GM03348 (cell line): ENCODE measurements at regions not wholly inside any gene's neighbourhood (a gene's known extent, or its start where the extent isn't known, plus 50 kb on each side); places are given as distances from the start of the nearest gene placed in this dataset.
"Not testable (repeated sequence)": the region's sequence is repeated elsewhere in the genome, so short reads cannot be mapped to it uniquely, and the experiment has no call there.

Experiments
- DNase-seq: peaks from one replicate; pipeline ENCODE4 v3.0.0; 2012; ENCODE audit warnings: low spot score

DNA sequence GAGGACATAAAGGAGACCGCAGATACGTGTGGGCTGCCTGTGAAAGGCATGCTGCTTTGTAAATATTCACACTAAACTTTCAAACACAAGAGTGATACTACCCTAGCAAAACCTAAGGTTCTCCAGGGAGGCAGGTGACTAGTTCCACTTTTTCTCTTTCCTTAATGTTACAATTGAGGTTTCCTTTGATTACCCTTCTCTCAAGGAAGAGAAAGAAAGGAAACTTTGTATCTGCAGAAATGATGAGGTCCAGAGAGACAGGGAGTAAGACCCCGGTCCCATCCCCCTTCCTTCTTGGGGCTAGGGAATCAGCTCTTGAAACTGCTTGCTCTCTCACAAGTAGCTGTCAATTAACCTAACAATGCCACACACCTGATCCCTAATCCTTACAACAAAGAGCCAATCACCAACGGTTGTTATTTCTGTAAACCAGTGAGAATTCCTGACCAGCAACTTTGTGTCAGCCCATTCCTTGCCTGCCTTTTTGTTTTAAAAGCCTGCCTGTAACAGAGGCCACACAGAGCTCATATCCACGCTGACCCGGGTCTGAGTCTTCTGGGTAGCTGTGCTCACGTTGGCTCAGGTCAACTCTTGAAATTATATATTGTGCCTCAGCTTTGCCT lies 754.8 kb upstream of the FRG1 start:
- DNase-seq = no peak

DNA sequence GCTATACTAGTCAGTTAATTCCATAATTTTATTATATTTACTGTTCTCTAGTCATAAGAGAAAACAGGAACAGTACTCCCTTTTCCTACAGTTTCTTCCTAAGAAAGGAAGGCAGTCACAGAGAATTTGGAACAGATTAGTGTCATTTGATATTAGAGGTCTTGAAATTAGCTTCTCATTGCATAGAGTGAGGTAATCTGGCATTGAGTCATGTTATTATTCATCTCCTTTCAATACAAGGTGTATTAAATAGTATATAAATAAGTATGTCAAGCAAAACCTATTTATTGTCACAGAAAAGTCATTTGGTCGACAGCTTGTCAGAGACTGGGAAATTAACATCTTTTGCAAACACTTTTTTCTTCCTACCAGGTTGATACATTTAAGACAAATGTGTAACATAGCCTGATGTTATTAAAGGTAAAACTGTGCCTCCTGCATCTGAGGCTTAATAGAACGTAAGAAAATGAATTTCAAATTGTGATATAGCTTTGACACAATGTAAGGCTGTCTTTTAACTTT lies 753.1 kb upstream of the FRG1 start:
- no peak for DNase-seq

DNA sequence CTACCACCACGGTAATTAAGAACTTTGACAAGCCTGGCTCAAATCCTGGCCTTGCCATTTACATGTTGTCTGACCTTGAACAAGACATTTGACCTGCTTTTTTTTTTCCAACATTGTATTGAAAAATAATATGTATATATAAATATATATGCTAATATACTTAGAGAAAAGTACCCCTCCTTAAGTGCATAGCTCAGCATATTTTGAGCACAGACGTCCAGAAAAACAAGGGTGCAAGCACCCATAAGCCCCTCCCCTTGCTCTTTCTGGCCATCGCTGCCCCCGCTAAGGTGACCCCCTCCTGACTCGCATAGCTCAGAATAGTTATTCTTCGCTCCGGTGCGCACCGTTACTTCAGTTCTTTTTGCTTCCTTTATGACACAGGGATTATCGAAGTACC lies 742.0 kb upstream of the FRG1 start:
- no peak for DNase-seq

DNA sequence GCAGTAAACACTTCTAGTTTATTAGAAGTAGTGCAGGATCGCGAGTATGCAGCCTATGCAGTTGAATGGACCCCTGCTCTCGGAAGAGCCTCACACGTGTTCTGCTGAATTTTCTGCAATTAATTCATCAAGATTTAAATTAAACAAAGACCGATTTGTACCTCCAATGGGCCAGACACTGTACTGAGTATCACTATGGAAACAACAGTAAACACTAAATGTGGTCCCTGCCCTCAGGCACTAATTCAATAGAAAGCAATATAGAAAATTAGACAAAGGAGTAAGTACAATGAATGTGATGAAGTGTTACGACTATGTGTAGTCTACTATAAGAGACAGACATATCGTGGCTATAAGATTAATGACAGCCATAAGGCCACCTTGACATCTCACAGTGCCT lies 740.3 kb upstream of the FRG1 start:
- no peak for DNase-seq

DNA sequence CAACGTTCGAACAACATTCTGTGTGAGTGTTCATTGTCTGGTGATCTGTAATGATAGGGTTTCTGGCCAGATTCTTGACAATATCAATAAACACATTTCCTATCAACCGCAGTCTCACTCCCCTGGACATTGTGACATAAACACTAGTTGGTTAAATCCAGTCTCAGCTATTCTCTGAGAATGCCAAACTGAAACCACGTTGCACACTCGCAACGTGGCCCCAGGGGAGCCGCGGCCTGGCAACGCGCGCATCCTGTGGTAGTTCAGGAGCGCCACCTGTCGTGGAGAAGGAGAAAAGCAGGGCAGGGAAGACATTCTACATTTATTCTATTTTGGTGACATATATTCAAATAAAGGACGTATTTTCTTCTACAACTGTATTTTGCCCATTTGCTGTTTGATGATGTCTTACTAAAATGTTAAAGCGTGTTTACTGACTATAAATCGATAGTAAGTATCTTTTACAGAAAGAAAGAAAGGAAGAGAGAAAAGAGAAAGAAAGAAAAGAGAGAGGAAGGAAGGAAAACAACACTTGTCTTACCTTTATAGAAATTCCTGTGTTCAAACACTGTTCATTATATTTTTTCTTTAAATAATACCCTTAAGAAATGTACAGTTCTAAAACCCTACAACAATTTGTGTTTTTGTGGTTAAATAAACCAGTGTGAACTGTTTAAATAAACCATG lies 738.3 kb upstream of the FRG1 start:
- peak; percentile 90 for DNase-seq

DNA sequence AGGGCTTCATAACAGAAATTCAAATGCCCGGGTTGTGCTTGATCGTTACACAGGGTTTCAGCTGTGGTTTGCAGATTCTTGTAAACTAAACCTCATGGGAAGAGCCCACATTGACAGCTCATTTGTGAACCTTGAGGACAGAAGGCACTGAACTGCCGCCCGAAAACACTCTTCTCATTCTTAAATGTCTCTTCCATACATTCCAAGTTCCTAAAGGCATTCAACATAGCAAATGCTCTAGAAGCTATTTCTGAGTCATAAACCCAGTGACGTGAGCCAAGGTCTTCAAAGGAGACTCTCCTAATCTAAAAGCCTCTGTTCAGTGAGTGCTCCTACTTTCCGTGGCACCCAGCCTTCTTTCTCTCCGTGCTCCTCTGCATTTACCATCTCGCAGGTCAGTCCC lies 737.8 kb upstream of the FRG1 start:
- peak; percentile 31 for DNase-seq

DNA sequence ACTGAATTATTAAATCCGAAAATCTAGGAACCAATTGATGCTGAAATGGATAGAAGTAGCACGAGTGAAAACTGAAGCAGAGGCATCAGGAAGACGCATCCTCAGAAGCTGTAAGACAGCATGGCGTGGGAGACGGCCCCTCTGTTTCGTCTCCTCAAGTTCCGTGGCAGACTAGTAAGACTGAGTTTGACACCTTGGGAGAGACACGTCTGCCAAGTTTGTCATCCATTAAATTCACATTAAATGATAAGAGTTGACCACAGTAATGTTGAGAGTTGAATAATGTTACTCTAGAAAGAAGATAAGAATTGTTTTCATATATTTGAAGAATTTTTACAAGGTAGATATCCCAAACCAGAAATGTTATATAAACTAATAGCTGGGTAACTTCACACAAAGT lies 736.1 kb upstream of the FRG1 start:
- no peak for DNase-seq

DNA sequence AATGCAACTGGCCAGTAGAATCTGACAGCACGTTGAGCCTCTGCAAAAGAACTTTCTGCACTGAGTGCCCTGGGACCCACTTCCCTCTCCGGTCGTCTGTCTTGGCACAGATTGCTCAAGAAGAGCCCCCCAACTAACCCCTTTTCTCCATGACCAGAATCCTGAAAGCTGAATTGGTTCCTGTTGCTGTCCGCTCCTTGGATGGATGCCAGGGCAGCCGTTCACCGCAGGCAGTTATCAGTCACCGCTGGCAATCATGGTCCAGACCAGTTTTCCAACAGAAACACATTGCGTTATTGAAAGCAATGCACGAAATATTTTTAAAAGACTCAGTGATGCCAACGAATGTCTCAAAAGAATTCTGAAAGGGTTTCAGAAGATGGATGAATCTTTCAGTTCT lies 733.7 kb upstream of the FRG1 start:
- DNase-seq = no peak

DNA sequence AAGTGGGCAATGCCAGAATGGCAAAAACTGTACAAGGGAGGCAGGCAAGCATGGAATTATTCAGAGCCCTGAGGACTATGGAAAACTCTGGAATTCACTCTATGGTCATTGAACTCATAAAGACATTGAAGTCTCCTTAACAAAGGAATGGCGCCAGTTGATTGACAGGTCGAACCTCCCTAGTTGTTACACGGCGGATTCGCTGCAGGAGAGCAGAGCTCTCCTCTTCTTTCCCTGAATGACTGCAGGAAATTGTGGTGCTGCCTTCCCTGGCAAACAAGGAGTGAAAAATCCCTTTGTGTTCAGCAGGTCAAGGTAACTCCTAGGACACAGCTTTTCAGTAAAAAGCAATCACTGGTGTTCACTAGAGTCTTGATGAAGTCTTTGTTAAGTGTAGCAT lies 732.8 kb upstream of the FRG1 start:
- DNase-seq = no peak

DNA sequence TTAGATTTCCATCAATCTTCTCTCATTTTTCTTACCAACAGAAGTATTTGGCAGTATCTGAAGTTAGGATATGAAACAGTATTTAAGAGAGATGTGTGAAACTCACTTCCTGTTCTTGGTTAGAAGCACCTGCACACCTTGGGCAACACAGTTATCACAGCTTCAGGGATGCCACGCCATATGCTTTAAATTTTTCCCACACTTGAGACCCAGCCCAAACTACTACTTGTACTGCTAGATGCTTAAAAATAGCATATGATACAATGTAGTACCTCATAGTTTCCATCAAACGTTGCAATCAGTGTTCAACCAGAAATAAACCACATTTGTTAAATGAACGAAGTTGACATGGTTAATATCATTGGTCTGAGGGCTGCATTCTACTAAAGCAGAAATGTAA lies 725.1 kb upstream of the FRG1 start:
- no peak for DNase-seq

DNA sequence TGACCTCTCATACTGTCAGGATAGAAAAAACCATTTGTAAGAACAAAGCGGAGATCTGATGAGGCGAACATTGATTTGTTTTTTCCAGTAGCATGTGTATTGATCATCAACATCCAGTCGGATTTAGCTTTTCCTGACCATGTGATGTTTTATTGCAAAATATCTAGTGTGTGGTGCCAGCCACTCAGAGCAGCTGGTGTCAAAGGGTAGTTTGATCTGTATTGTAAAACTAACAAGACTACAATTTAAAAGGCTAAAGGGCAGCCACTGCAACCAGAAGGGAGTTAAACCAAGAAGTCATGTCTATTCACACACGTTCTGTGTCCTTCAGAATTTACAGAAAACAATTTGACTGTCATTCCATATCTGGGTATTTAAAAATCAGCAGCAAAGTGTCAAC lies 719.0 kb upstream of the FRG1 start:
- DNase-seq = no peak

DNA sequence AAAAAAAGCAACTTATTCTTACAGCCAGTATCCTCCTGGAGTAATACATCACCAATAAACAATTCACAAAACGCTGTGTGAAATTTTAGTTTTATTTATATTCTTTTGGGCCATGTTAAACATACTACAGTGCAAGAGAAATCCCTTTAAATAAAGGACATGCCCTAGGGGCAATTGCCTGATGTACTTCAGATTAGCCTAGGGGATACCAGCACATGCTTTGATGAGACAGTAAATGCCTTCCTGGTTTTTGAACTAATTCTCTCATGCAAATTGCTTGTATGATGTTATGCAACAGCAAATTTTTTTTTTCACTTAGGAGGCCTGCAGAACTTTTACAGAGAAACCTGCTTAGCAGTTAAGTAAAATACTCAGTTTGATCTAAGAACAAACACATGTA lies 711.9 kb upstream of the FRG1 start:
- DNase-seq = no peak

DNA sequence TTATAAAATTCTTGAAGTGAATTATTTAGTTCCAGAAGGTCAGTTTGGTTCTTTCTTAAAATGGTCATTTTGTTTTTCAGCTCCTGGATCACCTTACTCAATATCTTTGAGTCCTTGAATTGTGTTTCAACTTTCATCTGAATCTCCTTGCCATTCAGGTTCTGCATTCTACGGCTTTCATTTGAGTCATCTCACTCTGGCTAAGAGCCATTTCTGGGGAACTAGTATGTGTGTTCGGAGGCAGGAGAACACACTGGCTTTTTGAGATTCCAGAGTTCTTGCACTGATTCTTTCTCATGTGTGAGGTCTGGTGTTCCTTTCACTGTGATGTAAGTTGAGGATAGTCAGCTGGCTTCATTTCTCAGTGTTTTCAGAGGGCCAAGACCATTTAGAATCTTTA lies 708.4 kb upstream of the FRG1 start:
- no peak for DNase-seq

DNA sequence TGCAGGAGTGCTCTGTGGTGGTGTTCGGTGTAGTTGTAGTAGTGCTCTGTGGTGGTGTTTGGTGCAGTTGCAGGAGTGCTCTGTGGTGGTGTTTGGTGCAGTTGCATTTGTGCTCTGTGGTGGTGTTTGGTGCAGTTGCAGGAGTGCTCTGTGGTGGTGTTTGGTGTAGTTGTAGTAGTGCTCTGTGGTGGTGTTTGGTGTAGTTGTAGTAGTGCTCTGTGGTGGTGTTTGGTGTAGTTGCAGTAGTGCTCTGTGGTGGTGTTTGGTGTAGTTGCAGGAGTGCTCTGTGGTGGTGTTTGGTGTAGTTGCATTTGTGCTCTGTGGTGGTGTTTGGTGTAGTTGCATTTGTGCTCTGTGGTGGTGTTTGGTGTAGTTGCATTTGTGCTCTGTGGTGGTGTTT lies 706.9 kb upstream of the FRG1 start:
- not testable (repeated sequence) for DNase-seq

DNA sequence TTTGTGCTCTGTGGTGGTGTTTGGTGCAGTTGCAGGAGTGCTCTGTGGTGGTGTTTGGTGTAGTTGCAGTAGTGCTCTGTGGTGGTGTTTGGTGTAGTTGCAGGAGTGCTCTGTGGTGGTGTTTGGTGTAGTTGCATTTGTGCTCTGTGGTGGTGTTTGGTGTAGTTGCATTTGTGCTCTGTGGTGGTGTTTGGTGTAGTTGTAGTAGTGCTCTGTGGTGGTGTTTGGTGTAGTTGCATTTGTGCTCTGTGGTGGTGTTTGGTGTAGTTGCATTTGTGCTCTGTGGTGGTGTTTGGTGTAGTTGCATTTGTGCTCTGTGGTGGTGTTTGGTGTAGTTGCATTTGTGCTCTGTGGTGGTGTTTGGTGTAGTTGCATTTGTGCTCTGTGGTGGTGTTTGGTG lies 705.7 kb upstream of the FRG1 start:
- DNase-seq = not testable (repeated sequence)

DNA sequence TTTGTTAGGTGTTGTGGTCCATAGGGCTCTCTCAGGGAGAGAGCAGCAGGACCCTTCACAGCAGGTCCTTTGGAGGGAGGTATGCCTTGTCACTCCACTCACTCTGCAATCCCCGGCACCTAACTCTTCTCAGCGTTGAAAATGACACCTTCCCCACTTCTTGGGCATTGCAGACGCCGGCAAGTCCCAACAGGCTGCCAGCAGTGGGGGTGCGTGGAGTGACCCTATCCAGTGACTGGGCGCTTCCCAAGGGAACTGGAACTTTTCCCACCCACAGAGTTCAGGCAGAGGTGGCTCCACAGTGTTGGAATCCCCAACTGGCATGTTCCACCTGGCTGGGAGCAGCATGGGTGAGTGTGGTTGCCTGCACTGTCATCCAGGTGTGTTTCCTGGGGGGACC lies 705.1 kb upstream of the FRG1 start:
- no peak for DNase-seq

DNA sequence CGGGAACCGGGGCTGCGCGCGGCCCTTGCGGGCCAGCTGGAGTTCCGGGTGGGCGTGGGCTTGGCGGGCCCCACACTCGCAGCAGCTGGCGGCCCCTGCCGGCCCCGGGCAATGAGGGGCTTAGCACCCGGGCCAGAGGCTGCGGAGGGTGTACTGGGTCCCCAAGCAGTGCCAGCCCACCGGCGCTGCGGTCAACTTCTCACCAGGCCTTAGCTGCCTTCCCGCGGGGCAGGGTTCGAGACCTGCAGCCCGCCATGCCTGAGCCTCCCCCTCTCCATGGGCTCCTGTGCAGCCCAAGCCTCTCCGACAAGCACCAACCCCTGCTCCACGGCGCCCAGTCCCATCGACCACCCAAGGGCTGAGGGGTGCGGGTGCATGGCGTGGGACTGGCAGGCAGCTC lies 704.4 kb upstream of the FRG1 start:
- not testable (repeated sequence) for DNase-seq

DNA sequence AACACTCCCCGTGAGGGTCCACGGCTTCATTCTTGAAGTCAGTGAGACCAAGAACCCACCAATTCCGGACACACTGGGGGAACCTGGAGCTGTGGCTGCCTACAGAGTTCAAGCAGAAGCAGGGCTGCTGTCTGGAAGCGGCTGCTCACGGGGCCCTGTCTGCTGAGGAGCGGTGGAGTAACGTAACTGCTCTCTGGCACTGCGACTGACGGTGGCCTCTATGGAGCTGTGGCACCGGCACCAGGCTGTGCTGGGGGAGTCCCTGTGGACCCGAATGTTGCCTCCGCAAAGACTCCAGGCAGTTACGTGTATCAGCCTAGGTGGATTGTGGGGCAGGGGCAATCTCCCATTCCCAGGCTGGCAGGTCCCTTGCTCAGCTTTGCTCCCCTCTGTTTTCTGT lies 703.3 kb upstream of the FRG1 start:
- DNase-seq = no peak

DNA sequence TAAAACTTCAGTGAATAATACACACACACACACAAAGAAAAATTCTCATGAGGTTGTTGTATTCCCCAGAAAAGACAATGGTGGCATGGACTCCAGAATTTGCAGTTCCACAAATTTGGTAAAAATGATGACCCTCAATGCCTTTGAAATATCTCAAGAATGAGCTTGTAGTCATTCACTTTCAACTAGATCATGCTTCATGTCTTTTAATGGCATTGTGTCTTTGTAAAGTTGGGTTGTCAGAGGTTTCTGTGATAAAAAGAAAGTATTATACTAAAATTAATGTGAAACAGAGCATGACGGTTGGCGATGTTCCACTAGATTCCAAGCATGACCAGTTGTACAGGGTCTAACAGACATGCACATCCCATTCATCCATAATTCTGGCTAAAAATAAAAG lies 685.0 kb upstream of the FRG1 start:
- DNase-seq = no peak

DNA sequence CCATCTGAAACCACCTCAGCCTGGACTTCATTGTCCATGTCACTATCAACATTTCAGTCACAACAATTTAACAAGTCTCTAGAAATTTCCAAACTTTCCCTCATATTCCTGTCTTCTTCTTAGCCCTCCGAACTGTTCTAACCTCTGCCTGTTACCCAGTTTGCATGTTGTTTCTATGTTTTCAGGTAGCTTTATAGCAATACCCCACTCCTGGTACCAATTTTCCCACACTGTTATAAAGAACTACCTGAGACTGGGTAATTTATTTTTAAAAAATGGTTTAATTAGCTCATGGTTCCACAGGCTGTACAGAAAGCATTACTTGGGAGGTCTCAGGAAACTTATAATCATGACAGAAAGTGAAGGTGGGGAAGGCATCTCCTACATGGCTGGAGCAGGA lies 679.2 kb upstream of the FRG1 start:
- no peak for DNase-seq

DNA sequence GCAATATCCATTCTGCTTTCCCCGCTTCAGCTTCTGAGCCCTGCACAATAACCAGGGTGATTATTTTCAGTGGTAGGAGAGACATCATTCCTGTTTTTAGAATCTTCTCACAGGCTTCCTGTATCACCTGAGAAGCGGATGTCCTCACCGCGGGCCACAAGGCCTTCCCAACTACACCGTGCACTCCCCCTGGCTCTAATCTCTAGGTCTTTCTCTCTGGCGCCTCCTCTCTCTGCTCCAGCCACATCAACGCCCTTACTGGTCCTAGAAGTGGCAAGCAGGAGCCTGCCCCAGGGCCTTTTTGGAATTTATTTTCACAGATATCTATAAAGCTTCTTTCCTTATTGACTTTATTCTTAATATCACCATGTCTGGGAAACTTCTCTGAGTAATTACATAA lies 675.2 kb upstream of the FRG1 start:
- no peak for DNase-seq

DNA sequence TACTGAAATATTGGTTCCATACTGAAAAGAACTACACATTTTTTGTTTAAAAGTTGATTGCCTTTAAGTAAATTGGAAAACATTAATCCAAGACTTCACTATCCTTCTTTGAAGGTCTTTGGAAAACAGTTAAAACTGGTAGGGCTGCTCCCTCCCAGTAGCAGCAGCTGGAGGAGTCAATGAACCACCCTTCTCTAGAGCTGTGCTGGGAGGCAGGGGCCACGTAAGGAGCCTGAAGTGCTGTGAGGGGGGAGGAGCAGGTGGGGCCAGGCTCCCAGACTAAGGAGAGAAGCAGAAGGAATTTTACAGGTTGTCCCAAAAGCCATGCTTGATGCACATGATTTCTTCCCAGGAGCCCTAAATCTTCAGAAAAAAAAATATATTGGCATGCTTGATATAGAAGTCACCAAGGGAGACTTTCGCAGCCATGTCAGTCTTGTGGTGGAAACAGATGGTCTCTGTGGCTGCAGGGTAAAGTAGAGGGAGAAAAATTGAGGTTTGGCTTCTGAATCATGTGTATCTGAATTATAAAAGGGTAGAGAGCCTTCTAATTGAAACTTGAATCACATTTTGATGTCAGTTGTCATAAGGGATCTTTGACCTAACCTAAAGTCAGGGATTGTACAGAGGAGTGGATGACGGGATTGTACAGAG lies 673.2 kb upstream of the FRG1 start:
- DNase-seq = no peak

DNA sequence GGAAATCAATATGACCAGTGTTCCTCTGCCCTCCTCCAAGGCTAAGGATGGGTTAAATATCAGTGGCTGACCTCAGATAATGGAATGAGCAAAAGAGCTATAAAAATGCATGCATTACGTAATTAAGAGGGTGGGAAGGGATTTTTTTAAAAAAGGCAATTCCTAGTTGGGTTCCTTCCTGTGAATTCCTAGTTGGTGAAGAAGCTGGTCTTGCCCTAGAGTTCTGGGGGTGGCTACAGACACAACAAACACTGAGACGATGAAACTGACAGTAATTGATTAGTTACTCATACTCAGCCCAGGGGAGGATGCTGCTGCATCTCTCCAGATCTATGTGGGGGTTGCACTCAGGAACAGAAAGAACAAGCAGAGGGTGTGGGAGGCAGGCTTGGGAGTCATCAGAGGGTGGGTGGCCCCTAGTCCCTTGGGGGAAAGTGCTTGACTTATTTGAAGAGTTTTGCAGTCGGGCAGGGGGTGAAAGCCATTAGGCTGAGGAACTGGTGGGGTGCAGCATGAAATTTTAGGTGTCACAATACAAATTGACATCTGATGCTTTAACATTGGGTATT lies 662.0 kb upstream of the FRG1 start:
- DNase-seq = no peak
